ENCODE measurements at regions not wholly inside any gene's neighbourhood (a gene's known extent, or its start where the extent isn't known, plus 50 kb on each side); places are given as distances from the start of the nearest gene placed in this dataset.

- TF ChIP-seq CTCF (IDR thresholded peaks at IDR 0.05; ENCODE audit: control extremely low read depth in 1 of 3, insufficient read depth in 1 of 3, low read depth in 1 of 3, low read length in 3 of 3) = no peak
- TF ChIP-seq POLR2AphosphoS5 (IDR thresholded peaks at IDR 0.05; ENCODE audit: low read depth, low read length) = no peak
- TF ChIP-seq SIX5 (IDR thresholded peaks at IDR 0.05; ENCODE audit: low read depth, low read length) = no peak
- no peak for TF ChIP-seq CBX8 (IDR thresholded peaks at IDR 0.05; ENCODE audit: borderline replicate concordance, low read depth, low read length)
- TF ChIP-seq EP300 (IDR thresholded peaks at IDR 0.05; ENCODE audit: borderline replicate concordance in 1 of 2, low read depth in 2 of 2, low read length in 2 of 2) = no peak
- no peak for TF ChIP-seq POLR2A (IDR thresholded peaks at IDR 0.05; ENCODE audit: control extremely low read depth in 1 of 2, low read depth in 2 of 2, low read length in 2 of 2)
- TF ChIP-seq SP1 (IDR thresholded peaks at IDR 0.05; ENCODE audit: low read depth, low read length) = no peak
- TF ChIP-seq, protein P1, sequence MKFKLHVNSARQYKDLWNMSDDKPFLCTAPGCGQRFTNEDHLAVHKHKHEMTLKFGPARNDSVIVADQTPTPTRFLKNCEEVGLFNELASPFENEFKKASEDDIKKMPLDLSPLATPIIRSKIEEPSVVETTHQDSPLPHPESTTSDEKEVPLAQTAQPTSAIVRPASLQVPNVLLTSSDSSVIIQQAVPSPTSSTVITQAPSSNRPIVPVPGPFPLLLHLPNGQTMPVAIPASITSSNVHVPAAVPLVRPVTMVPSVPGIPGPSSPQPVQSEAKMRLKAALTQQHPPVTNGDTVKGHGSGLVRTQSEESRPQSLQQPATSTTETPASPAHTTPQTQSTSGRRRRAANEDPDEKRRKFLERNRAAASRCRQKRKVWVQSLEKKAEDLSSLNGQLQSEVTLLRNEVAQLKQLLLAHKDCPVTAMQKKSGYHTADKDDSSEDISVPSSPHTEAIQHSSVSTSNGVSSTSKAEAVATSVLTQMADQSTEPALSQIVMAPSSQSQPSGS (IDR thresholded peaks at IDR 0.05; ENCODE audit: low read length) = no peak
- TF ChIP-seq, protein P2, sequence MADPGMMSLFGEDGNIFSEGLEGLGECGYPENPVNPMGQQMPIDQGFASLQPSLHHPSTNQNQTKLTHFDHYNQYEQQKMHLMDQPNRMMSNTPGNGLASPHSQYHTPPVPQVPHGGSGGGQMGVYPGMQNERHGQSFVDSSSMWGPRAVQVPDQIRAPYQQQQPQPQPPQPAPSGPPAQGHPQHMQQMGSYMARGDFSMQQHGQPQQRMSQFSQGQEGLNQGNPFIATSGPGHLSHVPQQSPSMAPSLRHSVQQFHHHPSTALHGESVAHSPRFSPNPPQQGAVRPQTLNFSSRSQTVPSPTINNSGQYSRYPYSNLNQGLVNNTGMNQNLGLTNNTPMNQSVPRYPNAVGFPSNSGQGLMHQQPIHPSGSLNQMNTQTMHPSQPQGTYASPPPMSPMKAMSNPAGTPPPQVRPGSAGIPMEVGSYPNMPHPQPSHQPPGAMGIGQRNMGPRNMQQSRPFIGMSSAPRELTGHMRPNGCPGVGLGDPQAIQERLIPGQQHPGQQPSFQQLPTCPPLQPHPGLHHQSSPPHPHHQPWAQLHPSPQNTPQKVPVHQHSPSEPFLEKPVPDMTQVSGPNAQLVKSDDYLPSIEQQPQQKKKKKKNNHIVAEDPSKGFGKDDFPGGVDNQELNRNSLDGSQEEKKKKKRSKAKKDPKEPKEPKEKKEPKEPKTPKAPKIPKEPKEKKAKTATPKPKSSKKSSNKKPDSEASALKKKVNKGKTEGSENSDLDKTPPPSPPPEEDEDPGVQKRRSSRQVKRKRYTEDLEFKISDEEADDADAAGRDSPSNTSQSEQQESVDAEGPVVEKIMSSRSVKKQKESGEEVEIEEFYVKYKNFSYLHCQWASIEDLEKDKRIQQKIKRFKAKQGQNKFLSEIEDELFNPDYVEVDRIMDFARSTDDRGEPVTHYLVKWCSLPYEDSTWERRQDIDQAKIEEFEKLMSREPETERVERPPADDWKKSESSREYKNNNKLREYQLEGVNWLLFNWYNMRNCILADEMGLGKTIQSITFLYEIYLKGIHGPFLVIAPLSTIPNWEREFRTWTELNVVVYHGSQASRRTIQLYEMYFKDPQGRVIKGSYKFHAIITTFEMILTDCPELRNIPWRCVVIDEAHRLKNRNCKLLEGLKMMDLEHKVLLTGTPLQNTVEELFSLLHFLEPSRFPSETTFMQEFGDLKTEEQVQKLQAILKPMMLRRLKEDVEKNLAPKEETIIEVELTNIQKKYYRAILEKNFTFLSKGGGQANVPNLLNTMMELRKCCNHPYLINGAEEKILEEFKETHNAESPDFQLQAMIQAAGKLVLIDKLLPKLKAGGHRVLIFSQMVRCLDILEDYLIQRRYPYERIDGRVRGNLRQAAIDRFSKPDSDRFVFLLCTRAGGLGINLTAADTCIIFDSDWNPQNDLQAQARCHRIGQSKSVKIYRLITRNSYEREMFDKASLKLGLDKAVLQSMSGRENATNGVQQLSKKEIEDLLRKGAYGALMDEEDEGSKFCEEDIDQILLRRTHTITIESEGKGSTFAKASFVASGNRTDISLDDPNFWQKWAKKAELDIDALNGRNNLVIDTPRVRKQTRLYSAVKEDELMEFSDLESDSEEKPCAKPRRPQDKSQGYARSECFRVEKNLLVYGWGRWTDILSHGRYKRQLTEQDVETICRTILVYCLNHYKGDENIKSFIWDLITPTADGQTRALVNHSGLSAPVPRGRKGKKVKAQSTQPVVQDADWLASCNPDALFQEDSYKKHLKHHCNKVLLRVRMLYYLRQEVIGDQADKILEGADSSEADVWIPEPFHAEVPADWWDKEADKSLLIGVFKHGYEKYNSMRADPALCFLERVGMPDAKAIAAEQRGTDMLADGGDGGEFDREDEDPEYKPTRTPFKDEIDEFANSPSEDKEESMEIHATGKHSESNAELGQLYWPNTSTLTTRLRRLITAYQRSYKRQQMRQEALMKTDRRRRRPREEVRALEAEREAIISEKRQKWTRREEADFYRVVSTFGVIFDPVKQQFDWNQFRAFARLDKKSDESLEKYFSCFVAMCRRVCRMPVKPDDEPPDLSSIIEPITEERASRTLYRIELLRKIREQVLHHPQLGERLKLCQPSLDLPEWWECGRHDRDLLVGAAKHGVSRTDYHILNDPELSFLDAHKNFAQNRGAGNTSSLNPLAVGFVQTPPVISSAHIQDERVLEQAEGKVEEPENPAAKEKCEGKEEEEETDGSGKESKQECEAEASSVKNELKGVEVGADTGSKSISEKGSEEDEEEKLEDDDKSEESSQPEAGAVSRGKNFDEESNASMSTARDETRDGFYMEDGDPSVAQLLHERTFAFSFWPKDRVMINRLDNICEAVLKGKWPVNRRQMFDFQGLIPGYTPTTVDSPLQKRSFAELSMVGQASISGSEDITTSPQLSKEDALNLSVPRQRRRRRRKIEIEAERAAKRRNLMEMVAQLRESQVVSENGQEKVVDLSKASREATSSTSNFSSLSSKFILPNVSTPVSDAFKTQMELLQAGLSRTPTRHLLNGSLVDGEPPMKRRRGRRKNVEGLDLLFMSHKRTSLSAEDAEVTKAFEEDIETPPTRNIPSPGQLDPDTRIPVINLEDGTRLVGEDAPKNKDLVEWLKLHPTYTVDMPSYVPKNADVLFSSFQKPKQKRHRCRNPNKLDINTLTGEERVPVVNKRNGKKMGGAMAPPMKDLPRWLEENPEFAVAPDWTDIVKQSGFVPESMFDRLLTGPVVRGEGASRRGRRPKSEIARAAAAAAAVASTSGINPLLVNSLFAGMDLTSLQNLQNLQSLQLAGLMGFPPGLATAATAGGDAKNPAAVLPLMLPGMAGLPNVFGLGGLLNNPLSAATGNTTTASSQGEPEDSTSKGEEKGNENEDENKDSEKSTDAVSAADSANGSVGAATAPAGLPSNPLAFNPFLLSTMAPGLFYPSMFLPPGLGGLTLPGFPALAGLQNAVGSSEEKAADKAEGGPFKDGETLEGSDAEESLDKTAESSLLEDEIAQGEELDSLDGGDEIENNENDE (IDR thresholded peaks at IDR 0.05; ENCODE audit: insufficient replicate concordance, low read length) = no peak
- TF ChIP-seq NANOG (IDR thresholded peaks at IDR 0.05; ENCODE audit: insufficient read depth, low read depth, low read length, poor library complexity, severe bottlenecking) = no peak
- no peak for TF ChIP-seq HDAC6 (IDR thresholded peaks at IDR 0.05; ENCODE audit: low read depth, low read length)
- TF ChIP-seq ZNF274 (IDR thresholded peaks at IDR 0.05; ENCODE audit: borderline replicate concordance, extremely low read depth, low read length) = no peak
Observed at GRCh38 chr15:95202569-95203349, 971.4 kb downstream of the MCTP2 start.

All from H1 (cell line).